GM23338 (cell line): ENCODE measurements at regions not wholly inside any gene's neighbourhood (a gene's known extent, or its start where the extent isn't known, plus 50 kb on each side); places are given as distances from the start of the nearest gene placed in this dataset.

Experiments
- ATAC-seq: fragments of 200-7000 bp; cut with Tn5 transposase; 3 replicates; pipeline ENCODE4 v1.9.1; 2020
- DNase-seq: peaks from one replicate; pipeline ENCODE4 v3.0.0-alpha.2; 2015; ENCODE audit warnings: low spot score
- H2AFZ ChIP-seq: fragments of 200-600 bp; sonication (generic); 2 replicates; pipeline ENCODE4 v1.8.0; 2016; ENCODE audit warnings: antibody characterized with exemption, mild to moderate bottlenecking, moderate library complexity
- H3F3A ChIP-seq: fragments of 200-600 bp; sonication (generic); replicated peaks from 2 replicates; pipeline ENCODE4 v1.8.0; 2017; ENCODE audit warnings: antibody characterized with exemption, mixed run types, low read depth
- H3K27ac ChIP-seq: fragments of 200-600 bp; sonication (generic); 2 replicates; pipeline ENCODE4 v1.6.1; 2016; ENCODE audit warnings: low read depth
- H3K27me3 ChIP-seq: fragments of 200-600 bp; sonication (generic); 2 replicates; pipeline ENCODE4 v1.8.0; 2016; ENCODE audit warnings: mild to moderate bottlenecking, mixed run types, moderate library complexity; ENCODE audit not compliant: insufficient read depth
- H3K36me3 ChIP-seq: fragments of 200-600 bp; sonication (generic); 2 replicates; pipeline ENCODE4 v1.8.0; 2016; ENCODE audit warnings: mild to moderate bottlenecking; ENCODE audit not compliant: insufficient read depth
- H3K4me1 ChIP-seq: fragments of 200-600 bp; sonication (generic); 2 replicates; pipeline ENCODE4 v1.8.0; 2016; ENCODE audit warnings: mild to moderate bottlenecking, moderate library complexity; ENCODE audit not compliant: insufficient read depth
- H3K4me2 ChIP-seq: fragments of 200-600 bp; sonication (generic); 2 replicates; pipeline ENCODE4 v1.7.1; 2017; ENCODE audit warnings: mixed run types
- H3K4me3 ChIP-seq: fragments of 200-600 bp; sonication (generic); 2 replicates; pipeline ENCODE4 v1.6.1; 2016; ENCODE audit warnings: mixed run types
- H3K79me2 ChIP-seq: fragments of 200-600 bp; sonication (generic); replicated peaks from 2 replicates; pipeline ENCODE4 v1.8.0; 2017; ENCODE audit warnings: mild to moderate bottlenecking; ENCODE audit not compliant: insufficient read depth
- H3K9me2 ChIP-seq: fragments of 200-600 bp; sonication (generic); 2 replicates; pipeline ENCODE4 v1.8.0; 2017; ENCODE audit not compliant: insufficient read depth
- H4K20me1 ChIP-seq: fragments of 200-600 bp; sonication (generic); replicated peaks from 2 replicates; pipeline ENCODE4 v1.8.0; 2017; ENCODE audit warnings: mild to moderate bottlenecking; ENCODE audit not compliant: insufficient read depth
- H3K27ac Mint-ChIP-seq: 2 replicates; pipeline ENCODE4 v1.8.0; 2020; ENCODE audit warnings: inconsistent platforms, mild to moderate bottlenecking, moderate library complexity, mixed read lengths
- H3K27me3 Mint-ChIP-seq: 3 replicates; pipeline ENCODE4 v1.8.0; 2022; ENCODE audit warnings: low read depth, mild to moderate bottlenecking, moderate library complexity, mixed read lengths, inconsistent platforms; ENCODE audit not compliant: insufficient read depth, poor library complexity
- H3K36me3 Mint-ChIP-seq: 3 replicates; pipeline ENCODE4 v1.8.0; 2021; ENCODE audit warnings: low read depth, mild to moderate bottlenecking, inconsistent platforms, moderate library complexity, mixed read lengths
- H3K4me1 Mint-ChIP-seq: 3 replicates; pipeline ENCODE4 v1.8.0; 2020; ENCODE audit warnings: mild to moderate bottlenecking, inconsistent platforms, mixed read lengths
- H3K4me3 Mint-ChIP-seq: 3 replicates; pipeline ENCODE4 v1.8.0; 2021; ENCODE audit warnings: moderate library complexity, mild to moderate bottlenecking, inconsistent platforms, mixed read lengths
- H3K9me3 Mint-ChIP-seq: 3 replicates; pipeline ENCODE4 v1.8.0; 2020; ENCODE audit warnings: moderate library complexity, mild to moderate bottlenecking, inconsistent platforms, mixed read lengths
- EZH2phosphoT487 ChIP-seq: fragments of 200-600 bp; sonication (generic); IDR thresholded peaks from one replicate; pipeline ENCODE4 v1.8.1; 2018; ENCODE audit warnings: antibody characterized with exemption; ENCODE audit not compliant: unreplicated experiment
- NANOG ChIP-seq: IDR thresholded peaks from 2 replicates; pipeline ENCODE4 v1.6.1; 2016; ENCODE audit warnings: antibody characterized with exemption, borderline replicate concordance
- ZNF114 ChIP-seq: fragments of 250-450 bp; sonication (Bioruptor Pico); IDR thresholded peaks from 2 replicates; pipeline ENCODE4 v1.5.0; 2020; ENCODE audit warnings: mild to moderate bottlenecking, moderate library complexity
- TF ChIP-seq, protein P1 (sequence below): fragments of 250-450 bp; sonication (Bioruptor Pico); IDR thresholded peaks from 2 replicates; pipeline ENCODE4 v1.5.0; 2020; ENCODE audit warnings: mild to moderate bottlenecking, moderate library complexity
- TF ChIP-seq, protein P2 (sequence below), 2 experiments: fragments of 200-600 bp in 1 of 2; sonication (generic) in 1 of 2; conservative IDR thresholded peaks; 2 replicates each; pipeline versions ENCODE4 v1.5.1 to v1.6.1; 2016 to 2017; ENCODE audit warnings: antibody characterized with exemption in 2 of 2, low read depth in 2 of 2, mild to moderate bottlenecking in 2 of 2, moderate library complexity in 1 of 2

DNA sequence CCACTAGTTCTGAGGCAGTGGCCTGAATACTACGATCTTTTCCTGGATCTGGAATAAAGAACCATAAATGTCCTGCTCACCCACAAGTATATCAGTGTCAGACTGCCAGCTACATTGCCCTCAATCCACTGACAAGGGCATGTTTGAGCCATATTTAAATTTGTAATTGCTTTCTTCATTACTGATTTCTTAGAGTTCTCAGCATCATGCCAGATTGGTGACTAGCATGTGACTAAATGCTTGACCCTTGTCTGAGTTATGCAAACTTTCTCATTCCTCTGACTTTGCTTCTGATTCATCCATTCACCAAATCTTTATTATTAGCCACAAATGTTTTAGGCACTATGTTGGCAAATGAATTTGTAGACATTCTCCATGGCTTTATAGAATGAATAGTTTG, 143.6 kb upstream of the SLC16A7 start (continued):
- TF ChIP-seq, protein P1, sequence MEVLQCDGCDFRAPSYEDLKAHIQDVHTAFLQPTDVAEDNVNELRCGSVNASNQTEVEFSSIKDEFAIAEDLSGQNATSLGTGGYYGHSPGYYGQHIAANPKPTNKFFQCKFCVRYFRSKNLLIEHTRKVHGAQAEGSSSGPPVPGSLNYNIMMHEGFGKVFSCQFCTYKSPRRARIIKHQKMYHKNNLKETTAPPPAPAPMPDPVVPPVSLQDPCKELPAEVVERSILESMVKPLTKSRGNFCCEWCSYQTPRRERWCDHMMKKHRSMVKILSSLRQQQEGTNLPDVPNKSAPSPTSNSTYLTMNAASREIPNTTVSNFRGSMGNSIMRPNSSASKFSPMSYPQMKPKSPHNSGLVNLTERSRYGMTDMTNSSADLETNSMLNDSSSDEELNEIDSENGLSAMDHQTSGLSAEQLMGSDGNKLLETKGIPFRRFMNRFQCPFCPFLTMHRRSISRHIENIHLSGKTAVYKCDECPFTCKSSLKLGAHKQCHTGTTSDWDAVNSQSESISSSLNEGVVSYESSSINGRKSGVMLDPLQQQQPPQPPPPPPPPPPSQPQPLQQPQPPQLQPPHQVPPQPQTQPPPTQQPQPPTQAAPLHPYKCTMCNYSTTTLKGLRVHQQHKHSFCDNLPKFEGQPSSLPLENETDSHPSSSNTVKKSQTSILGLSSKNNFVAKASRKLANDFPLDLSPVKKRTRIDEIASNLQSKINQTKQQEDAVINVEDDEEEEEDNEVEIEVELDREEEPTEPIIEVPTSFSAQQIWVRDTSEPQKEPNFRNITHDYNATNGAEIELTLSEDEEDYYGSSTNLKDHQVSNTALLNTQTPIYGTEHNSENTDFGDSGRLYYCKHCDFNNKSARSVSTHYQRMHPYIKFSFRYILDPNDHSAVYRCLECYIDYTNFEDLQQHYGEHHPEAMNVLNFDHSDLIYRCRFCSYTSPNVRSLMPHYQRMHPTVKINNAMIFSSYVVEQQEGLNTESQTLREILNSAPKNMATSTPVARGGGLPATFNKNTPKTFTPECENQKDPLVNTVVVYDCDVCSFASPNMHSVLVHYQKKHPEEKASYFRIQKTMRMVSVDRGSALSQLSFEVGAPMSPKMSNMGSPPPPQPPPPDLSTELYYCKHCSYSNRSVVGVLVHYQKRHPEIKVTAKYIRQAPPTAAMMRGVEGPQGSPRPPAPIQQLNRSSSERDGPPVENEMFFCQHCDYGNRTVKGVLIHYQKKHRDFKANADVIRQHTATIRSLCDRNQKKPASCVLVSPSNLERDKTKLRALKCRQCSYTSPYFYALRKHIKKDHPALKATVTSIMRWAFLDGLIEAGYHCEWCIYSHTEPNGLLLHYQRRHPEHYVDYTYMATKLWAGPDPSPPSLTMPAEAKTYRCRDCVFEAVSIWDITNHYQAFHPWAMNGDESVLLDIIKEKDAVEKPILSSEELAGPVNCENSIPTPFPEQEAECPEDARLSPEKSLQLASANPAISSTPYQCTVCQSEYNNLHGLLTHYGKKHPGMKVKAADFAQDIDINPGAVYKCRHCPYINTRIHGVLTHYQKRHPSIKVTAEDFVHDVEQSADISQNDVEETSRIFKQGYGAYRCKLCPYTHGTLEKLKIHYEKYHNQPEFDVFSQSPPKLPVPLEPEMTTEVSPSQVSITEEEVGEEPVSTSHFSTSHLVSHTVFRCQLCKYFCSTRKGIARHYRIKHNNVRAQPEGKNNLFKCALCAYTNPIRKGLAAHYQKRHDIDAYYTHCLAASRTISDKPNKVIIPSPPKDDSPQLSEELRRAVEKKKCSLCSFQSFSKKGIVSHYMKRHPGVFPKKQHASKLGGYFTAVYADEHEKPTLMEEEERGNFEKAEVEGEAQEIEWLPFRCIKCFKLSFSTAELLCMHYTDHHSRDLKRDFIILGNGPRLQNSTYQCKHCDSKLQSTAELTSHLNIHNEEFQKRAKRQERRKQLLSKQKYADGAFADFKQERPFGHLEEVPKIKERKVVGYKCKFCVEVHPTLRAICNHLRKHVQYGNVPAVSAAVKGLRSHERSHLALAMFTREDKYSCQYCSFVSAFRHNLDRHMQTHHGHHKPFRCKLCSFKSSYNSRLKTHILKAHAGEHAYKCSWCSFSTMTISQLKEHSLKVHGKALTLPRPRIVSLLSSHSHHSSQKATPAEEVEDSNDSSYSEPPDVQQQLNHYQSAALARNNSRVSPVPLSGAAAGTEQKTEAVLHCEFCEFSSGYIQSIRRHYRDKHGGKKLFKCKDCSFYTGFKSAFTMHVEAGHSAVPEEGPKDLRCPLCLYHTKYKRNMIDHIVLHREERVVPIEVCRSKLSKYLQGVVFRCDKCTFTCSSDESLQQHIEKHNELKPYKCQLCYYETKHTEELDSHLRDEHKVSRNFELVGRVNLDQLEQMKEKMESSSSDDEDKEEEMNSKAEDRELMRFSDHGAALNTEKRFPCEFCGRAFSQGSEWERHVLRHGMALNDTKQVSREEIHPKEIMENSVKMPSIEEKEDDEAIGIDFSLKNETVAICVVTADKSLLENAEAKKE (CRISPR knock-in tag), result no peak

DNA sequence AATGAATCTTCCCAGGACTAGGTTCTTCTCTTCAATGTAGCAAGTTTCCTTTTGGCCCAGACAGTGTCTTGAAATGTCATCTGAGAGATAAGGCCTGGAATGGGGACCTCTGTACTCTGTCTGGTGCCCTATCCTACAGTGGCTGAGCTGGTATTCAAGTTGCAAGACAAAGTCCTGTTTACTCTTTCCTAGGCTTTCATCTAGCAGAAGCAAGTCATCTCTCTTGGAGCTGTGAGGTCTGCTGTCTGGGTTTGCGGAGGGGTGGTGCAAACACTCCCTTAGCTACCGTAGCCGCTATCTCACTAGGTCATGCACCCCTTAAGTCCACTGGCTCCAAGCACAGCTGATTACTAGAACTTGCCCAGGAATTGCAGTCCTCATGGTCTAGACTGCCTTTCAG, 149.7 kb upstream of the SLC16A7 start:
- Histone ChIP-seq H4K20me1 (no peaks in the 10 kb centered on the region), H3K4me3 (no peak overlapping the region), H3K4me1 (peaks cover 9% of the 10 kb centered on the region; the same call in 1 of the 2 replicates), H3K27ac (no peak overlapping the region), H3K79me2 (no peaks in the 10 kb centered on the region), H3K9me2 (no peaks in the 10 kb centered on the region), H3F3A (no peaks in the 10 kb centered on the region), H3K4me2 (no peak overlapping the region), H3K27me3 (no peaks in the 10 kb centered on the region), H2AFZ (no peak overlapping the region), H3K36me3 (no peaks in the 10 kb centered on the region)
- ATAC-seq, result no peak
- H3K27ac Mint-ChIP-seq, result no peak overlapping the region
- H3K4me3 Mint-ChIP-seq, result no peak overlapping the region
- peaks cover 11% of the 10 kb centered on the region; the same call in 1 of the 3 replicates for H3K36me3 Mint-ChIP-seq
- peaks cover 2% of the 10 kb centered on the region for H3K27me3 Mint-ChIP-seq
- peaks cover 12% of the 10 kb centered on the region; the same call in 2 of the 3 replicates for H3K9me3 Mint-ChIP-seq
- DNase-seq, result no peak
- H3K4me1 Mint-ChIP-seq, result peaks cover 9% of the 10 kb centered on the region
- TF ChIP-seq ZNF114 (CRISPR knock-in tag) (no peak), NANOG (no peak), EZH2phosphoT487 (no peak)
- TF ChIP-seq, protein P1 (CRISPR knock-in tag), result no peak
- TF ChIP-seq, protein P2, sequence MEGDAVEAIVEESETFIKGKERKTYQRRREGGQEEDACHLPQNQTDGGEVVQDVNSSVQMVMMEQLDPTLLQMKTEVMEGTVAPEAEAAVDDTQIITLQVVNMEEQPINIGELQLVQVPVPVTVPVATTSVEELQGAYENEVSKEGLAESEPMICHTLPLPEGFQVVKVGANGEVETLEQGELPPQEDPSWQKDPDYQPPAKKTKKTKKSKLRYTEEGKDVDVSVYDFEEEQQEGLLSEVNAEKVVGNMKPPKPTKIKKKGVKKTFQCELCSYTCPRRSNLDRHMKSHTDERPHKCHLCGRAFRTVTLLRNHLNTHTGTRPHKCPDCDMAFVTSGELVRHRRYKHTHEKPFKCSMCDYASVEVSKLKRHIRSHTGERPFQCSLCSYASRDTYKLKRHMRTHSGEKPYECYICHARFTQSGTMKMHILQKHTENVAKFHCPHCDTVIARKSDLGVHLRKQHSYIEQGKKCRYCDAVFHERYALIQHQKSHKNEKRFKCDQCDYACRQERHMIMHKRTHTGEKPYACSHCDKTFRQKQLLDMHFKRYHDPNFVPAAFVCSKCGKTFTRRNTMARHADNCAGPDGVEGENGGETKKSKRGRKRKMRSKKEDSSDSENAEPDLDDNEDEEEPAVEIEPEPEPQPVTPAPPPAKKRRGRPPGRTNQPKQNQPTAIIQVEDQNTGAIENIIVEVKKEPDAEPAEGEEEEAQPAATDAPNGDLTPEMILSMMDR (conservative IDR thresholded peaks at IDR 0.05; ENCODE audit: low read depth in 2 of 2), result no peak
